ENCODE measurements at regions not wholly inside any gene's neighbourhood (a gene's known extent, or its start where the extent isn't known, plus 50 kb on each side); places are given as distances from the start of the nearest gene placed in this dataset.

DNA sequence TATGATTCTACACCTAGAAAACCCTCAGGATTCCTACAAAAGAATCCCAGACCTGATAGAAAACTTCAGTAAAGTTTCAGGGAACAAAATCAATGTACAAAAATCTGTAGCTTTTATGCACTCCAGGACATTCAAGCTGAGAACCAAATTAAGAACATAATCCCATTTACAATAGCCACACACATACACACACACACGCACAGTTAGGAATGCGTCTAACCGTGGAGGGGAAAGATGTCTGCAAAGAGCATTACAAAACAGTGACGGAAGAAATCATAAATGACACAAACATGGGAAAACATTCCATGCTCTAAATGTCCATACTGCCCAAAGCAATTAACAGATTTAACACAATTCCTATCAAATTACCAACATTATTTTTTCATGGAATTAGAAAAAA lies 51.4 kb upstream of the CAST start:
- no peaks in the 10 kb centered on the region for H3K27me3 ChIP-seq (replicated peaks in 1 of 4; ENCODE audit: control insufficient read depth in 3 of 4, extremely low read depth in 1 of 4, insufficient read depth in 3 of 4, low read length in 3 of 4)
- 92% methylated on average over 4 of the region's 4 CpGs; no CpG with 5 or more reads in 1 of the 2 experiments for WGBS, 2 experiments (ENCODE audit: extremely low coverage in 1 of 2, insufficient coverage in 1 of 2, insufficient read length in 1 of 2, insufficient replicate concordance in 2 of 2, low coverage in 1 of 2, low lambda C conversion rate in 2 of 2, missing lambda C conversion rate in 1 of 2)
- DNase-seq (ENCODE audit: low read depth in 1 of 2, low spot score in 2 of 2) (no peak), FAIRE-seq (no peak)
- H2AK5ac ChIP-seq (ENCODE audit: low read depth, low read length) = no peak overlapping the region
- no peak overlapping the region for H3K4me2 ChIP-seq (ENCODE audit: insufficient read depth in 1 of 2, low read depth in 2 of 2, low read length in 2 of 2)
- H3K4ac ChIP-seq (replicated peaks; ENCODE audit: insufficient read length, low read depth, low read length) = no peak overlapping the region
- H2BK20ac ChIP-seq (ENCODE audit: low read length) = no peak overlapping the region
- H2AFZ ChIP-seq (ENCODE audit: low read length) = no peak overlapping the region
- H3K9me3 ChIP-seq (ENCODE audit: insufficient read depth in 2 of 2, low read depth in 1 of 2, low read length in 1 of 2) = no peaks in the 10 kb centered on the region
- H3K18ac ChIP-seq (ENCODE audit: extremely low read depth, low read length) = no peak overlapping the region
- CTCF ChIA-PET (ENCODE audit: partially characterized antibody) = interaction anchor here (0.6 to 11.4 kb wide), 7 partner anchors 7 to 1742 kb away, joined by 3 to 89 read pairs (median 5); no protein-coding TSS in a partner anchor
- H3K14ac ChIP-seq (ENCODE audit: insufficient read length) = no peak overlapping the region
- no peak overlapping the region for H3K9ac ChIP-seq (replicated peaks in 1 of 4; ENCODE audit: extremely low read depth in 1 of 4, low read depth in 3 of 4, low read length in 3 of 4)
- H4K8ac ChIP-seq (ENCODE audit: extremely low read depth, insufficient read depth, low read length) = no peak overlapping the region
- peaks cover 0 to 7% (median 0%) of the 10 kb centered on the region in 4 experiments; a peak in 1 of 7 replicates for H3K4me1 ChIP-seq (replicated peaks in 1 of 4; ENCODE audit: control insufficient read depth in 3 of 4, insufficient read depth in 4 of 4, low read length in 3 of 4)
- no peak overlapping the region for H3K56ac ChIP-seq (replicated peaks; ENCODE audit: insufficient read length, low read depth, low read length)
- H4K91ac ChIP-seq (replicated peaks; ENCODE audit: insufficient read length, low read length) = no peak overlapping the region
- no peak overlapping the region for H2BK5ac ChIP-seq (ENCODE audit: low read depth, low read length)
- no peaks in the 10 kb centered on the region for H4K20me1 ChIP-seq (replicated peaks in 1 of 2; ENCODE audit: control insufficient read depth in 1 of 2, insufficient read depth in 2 of 2, low read length in 2 of 2)
- H2BK15ac ChIP-seq (ENCODE audit: low read length) = no peak overlapping the region
- H3K23me2 ChIP-seq (ENCODE audit: low read depth, low read length) = no peaks in the 10 kb centered on the region
- H2BK120ac ChIP-seq (replicated peaks; ENCODE audit: low read depth, low read length) = no peak overlapping the region
- no peak overlapping the region for H3K23ac ChIP-seq (ENCODE audit: insufficient read length)
- POLR2A ChIA-PET (ENCODE audit: partially characterized antibody) = no interaction called here
- no peak overlapping the region for H4K5ac ChIP-seq (ENCODE audit: insufficient read length, low read depth, low read length)
- H2BK12ac ChIP-seq (ENCODE audit: low read depth, low read length) = no peak overlapping the region
- no peaks in the 10 kb centered on the region for H3K79me2 ChIP-seq (ENCODE audit: control insufficient read depth in 1 of 2, insufficient read depth in 2 of 2, low read length in 2 of 2)
- H3K4me3 ChIP-seq (ENCODE audit: extremely low read depth in 1 of 4, insufficient read depth in 2 of 4, low read depth in 3 of 4, low read length in 4 of 4) = no peak overlapping the region
- no peaks in the 10 kb centered on the region for H3K36me3 ChIP-seq (ENCODE audit: control insufficient read depth in 2 of 4, insufficient read depth in 4 of 4, low read length in 3 of 4)
- no peaks in the 10 kb centered on the region for H3K79me1 ChIP-seq (ENCODE audit: low read depth, low read length)
- H3K27ac ChIP-seq (ENCODE audit: low read depth, low read length) = no peak overlapping the region
- no peak for TF ChIP-seq POLR2A (IDR thresholded peaks at IDR 0.05; ENCODE audit: control extremely low read depth in 1 of 2, low read depth in 2 of 2, low read length in 2 of 2)
- no peak for TF ChIP-seq CHD1 (IDR thresholded peaks at IDR 0.05; ENCODE audit: low read depth, low read length)
- TF ChIP-seq SUZ12 (IDR thresholded peaks at IDR 0.05; ENCODE audit: low read length) = no peak
- no peak for TF ChIP-seq HDAC6 (IDR thresholded peaks at IDR 0.05; ENCODE audit: low read depth, low read length)

Data from H1 (cell line).